ENCODE measurements at regions not wholly inside any gene's neighbourhood (a gene's known extent, or its start where the extent isn't known, plus 50 kb on each side); places are given as distances from the start of the nearest gene placed in this dataset.
"Not testable (repeated sequence)": the region's sequence is repeated elsewhere in the genome, so short reads cannot be mapped to it uniquely, and the experiment has no call there.

DNA sequence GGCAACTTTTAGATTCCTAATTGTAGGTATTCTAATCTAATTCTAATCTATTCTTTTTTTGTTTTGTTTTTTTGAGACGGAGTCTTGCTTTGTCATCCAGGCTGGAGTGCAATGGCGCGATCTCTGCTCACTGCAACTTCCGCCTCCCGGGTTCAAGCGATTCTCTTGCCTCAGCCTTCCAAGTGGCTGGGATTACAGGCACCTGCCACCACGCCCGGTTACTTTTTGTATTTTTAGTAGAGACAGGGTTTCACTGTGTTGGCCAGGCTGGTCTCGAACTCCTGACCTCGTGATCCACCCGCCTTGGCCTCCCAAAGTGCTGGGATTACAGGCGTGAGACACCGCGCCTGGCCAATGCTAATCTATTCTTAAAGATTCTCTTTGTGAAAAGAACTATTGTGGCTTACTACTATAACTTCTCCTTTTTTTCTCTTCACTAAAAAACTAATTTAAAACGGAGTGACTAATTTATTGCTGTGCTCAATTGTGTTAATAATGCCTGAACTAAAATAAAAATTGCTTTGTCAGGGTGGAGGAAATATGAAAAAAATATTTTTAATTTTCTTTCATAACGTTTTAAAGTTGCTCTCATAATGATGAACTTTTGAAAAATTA is 85.6 kb downstream of the DUSP6 start:
- H3K27ac Mint-ChIP-seq; CTCF ChIA-PET; H3K9me3 Mint-ChIP-seq; intact Hi-C loops (cut with micrococcal nuclease); H3K4me3 Mint-ChIP-seq; H3K36me3 Mint-ChIP-seq; H3K4me1 Mint-ChIP-seq (ENCODE audit: low read depth); POLR2A ChIA-PET; H3K27me3 Mint-ChIP-seq; DNase-seq: not testable (repeated sequence)

DNA sequence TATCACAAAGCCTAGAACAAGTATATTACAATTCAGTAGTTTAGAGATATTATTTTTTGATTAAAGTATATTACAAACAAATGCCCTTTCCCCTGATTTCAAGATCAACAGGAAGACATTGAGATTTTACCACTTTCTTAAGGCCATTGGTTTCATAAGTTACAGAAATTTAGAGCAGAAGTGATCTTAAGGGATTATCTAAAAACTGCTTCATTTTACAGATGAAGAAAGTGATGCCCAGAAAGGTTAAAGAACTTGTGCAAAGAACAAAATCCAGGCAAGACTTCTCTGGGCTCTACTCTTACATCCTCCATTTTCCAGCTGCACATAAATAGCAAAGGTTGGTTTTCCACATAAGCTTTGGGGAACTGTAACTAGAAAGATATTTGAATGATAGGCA is 87.5 kb downstream of the DUSP6 start:
- no peaks in the 10 kb centered on the region for H3K36me3 Mint-ChIP-seq
- intact Hi-C loops (cut with micrococcal nuclease) = no loop called here
- H3K4me3 Mint-ChIP-seq = no peak overlapping the region
- no peaks in the 10 kb centered on the region for H3K9me3 Mint-ChIP-seq
- H3K27ac Mint-ChIP-seq = no peak overlapping the region
- ChIA-PET CTCF (interaction anchor here (1.0 kb wide), 1 partner anchor 26 kb away, joined by 3 read pairs; no protein-coding TSS in a partner anchor), POLR2A (no interaction called here)
- no peak for DNase-seq
- H3K27me3 Mint-ChIP-seq = no peaks in the 10 kb centered on the region
- peaks cover 5% of the 10 kb centered on the region for H3K4me1 Mint-ChIP-seq (ENCODE audit: low read depth)

DNA sequence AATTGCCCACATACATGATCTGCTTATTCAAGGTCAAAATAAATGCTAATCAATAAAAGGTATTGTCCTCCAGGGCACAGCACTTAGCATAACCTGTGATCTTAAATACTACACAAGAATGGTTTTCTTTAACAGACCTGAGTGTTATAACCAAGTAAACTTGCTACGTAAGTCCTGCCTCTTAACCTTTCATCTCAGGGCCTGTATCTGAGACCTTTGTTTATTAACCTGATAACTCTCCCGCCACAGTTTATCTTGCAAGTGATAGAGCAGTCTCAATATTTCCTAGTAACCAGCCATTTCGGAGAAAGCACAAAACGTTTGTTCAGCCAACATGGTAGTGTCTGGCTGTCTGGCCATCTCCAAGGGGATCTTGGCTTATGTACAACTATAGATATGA is 88.4 kb downstream of the DUSP6 start:
- Mint-ChIP-seq H3K27me3 (no peaks in the 10 kb centered on the region), H3K4me1 (ENCODE audit: low read depth) (peaks cover 6% of the 10 kb centered on the region), H3K27ac (no peak overlapping the region), H3K9me3 (peaks cover under 1% of the 10 kb centered on the region), H3K4me3 (no peak overlapping the region), H3K36me3 (no peaks in the 10 kb centered on the region)
- CTCF ChIA-PET = no interaction called here
- no peak for DNase-seq
- intact Hi-C loops (cut with micrococcal nuclease) = no loop called here
- POLR2A ChIA-PET = no interaction called here

DNA sequence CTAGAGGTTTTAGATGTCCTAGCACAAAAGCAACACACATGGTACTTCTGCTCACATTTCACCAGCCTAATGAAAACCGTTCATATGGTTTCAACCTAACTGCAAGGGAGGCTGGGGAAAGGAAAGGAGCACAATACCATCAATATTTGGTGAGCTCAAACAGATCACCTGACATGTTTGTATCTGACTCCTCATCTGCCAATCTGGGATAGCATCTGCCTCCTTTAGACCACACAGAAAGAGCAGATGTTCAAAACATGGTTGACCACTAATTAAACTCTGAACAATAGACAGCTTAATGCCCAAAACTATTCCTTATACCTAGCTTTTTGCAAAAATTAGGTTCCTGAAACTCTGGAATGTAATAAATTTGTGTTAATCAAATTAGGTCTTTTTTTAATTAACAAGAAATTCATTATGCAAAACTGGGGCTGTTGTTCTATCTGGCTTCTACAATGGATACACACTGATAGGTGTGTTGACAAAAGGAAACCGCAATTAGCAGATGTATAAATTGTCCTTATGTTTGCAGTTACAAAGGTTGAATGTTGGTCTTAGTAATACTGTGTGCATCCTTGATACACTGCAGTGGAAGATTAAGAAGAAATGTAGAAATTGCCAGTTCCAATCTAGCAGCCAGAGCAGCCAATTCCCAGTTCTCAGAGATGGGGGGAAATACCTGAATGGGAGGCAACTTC is 89.3 kb downstream of the DUSP6 start:
- DNase-seq = no peak
- CTCF ChIA-PET = interaction anchor here (0.6 kb wide), 1 partner anchor 189 kb away, joined by 3 read pairs; no protein-coding TSS in a partner anchor
- Mint-ChIP-seq H3K9me3 (peaks cover 9% of the 10 kb centered on the region), H3K36me3 (peaks cover 4% of the 10 kb centered on the region), H3K4me3 (no peak overlapping the region), H3K4me1 (ENCODE audit: low read depth) (peaks cover 14% of the 10 kb centered on the region), H3K27me3 (no peaks in the 10 kb centered on the region), H3K27ac (no peak overlapping the region)
- POLR2A ChIA-PET = no interaction called here
- intact Hi-C loops (cut with micrococcal nuclease) = no loop called here

DNA sequence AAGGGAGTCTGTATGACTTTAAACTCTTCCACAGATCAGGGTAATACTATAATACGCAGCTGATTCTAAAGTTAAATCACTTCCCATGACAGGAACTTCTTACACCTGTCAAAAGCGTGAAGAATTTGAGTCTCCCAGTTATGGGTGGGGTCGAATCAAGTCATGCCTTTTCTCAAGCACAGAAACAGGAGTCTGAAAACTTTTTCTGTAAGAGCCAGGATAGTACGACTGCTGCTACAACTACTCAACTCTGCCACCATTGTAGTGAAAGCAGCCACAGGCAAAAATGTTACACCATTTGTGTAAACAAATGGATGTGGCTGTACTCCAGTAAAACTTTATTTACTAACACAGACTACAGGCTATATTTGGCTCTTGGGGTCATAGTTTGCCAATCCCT is 90.3 kb downstream of the DUSP6 start:
- H3K36me3 Mint-ChIP-seq = peaks cover 4% of the 10 kb centered on the region
- peaks cover 15% of the 10 kb centered on the region for H3K4me1 Mint-ChIP-seq (ENCODE audit: low read depth)
- intact Hi-C loops (cut with micrococcal nuclease) = loop anchor here (1.0 kb wide), 1 partner anchor 18 kb away; no protein-coding TSS in a partner anchor
- H3K27ac Mint-ChIP-seq = no peak overlapping the region
- H3K27me3 Mint-ChIP-seq = no peaks in the 10 kb centered on the region
- POLR2A ChIA-PET = interaction anchor here (1.2 to 1.4 kb wide), 2 partner anchors 10 to 86 kb away, joined by 4 read pairs; no protein-coding TSS in a partner anchor
- DNase-seq = no peak
- no peak overlapping the region for H3K4me3 Mint-ChIP-seq
- H3K9me3 Mint-ChIP-seq = peaks cover 11% of the 10 kb centered on the region
- CTCF ChIA-PET = interaction anchor here (0.9 to 1.3 kb wide), 2 partner anchors 17 to 27 kb away, joined by 3 to 6 read pairs; no protein-coding TSS in a partner anchor

DNA sequence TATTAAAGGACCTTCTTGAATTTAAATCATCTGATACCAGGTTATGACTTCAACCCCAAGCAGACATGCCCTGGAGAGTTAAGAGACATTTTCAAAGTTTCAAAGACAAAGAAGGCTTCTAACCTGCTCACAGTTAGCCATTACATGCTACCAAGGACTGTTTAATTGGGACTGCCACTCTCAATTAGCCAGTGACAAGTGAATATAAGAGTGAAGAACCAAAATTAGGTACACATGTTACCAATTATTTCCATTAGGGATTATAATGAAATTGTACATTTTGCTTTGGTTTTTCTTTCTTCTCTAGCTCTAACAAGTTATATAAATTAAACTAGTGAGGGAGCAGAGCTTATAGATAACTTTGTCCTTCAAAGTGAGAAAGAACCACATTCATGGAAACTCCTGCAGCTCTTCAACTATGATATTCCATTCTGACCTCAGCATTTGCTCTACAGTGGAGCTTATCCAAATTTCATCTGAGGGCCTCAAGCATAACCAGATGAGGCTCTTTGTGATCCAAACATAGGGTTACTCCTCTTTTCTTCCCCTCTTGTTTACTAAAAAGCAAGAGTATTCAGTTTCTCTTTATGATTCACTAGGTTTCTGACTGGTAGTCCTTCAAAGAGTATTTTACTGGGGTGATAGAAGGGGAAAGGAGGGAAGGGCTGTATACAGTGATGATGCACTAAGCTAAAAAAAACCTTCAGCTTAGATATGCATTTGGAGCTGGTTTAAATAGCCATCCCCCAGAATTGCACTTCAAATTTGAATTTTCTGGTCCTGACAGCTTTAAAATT is 91.3 kb downstream of the DUSP6 start:
- intact Hi-C loops (cut with micrococcal nuclease) = loop anchor here (1.0 kb wide), 1 partner anchor 17 kb away; no protein-coding TSS in a partner anchor
- Mint-ChIP-seq H3K4me3 (no peak overlapping the region), H3K27ac (no peak overlapping the region), H3K36me3 (peaks cover 4% of the 10 kb centered on the region), H3K9me3 (peaks cover 11% of the 10 kb centered on the region), H3K27me3 (no peaks in the 10 kb centered on the region), H3K4me1 (ENCODE audit: low read depth) (peaks cover 15% of the 10 kb centered on the region)
- no peak for DNase-seq
- ChIA-PET POLR2A (interaction anchor here (1.2 to 1.4 kb wide), 2 partner anchors 9 to 87 kb away, joined by 4 read pairs; no protein-coding TSS in a partner anchor), CTCF (interaction anchor here (0.7 to 1.3 kb wide), 4 partner anchors 16 to 221 kb away, joined by 3 to 6 read pairs (median 3); no protein-coding TSS in a partner anchor)

DNA sequence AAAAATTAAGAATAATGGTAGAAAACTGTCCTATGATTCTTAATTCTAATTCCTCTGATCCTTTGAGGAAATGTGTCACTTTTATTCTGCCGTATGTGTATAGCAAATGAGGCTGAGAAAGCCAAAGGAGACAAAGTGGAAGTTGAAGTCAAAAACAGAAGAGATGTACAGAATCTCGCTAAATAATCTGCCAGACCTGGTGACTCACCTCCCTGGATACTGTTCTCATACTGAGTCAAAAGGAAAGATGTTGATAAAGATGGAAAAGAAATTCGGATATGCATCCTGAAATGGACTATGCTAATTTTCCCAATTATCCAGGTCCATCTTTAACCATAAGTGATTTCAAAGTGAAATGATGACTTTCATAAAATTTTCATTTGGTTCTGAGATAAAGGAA is 92.5 kb downstream of the DUSP6 start:
- CTCF ChIA-PET = no interaction called here

DNA sequence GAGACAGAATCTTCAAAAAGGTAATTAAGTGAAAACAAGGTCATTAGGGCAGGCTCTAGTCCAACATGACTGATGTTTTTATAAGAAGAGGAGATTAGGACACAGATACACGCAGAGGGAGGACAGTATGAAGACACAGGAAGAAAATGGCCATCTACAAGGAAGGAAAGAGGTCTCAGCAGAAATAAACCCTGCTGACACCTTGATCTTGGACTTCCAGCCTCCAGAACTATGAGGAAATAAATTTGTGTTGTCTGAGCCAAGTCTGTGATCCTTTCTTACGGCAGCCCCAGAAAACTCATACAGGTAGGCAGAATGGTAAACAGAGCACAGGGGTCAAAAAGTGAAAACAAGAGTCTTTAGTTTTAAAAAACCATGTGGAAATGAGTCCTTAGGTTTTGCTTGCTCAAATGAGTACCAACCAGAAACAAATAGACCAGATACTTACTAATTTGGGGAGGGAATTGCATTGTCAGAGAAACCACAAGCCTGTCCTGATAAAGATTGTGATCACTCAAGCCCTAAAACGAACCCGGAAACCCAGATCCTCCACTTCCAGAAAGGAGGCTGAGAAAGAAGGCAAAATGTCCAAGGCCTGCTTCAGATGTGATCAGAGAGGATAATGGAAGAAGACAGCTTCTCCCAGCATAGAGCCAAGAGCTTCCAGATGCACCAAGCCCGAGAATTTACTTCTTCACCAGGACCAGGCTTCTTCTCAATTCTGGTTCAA is 93.9 kb downstream of the DUSP6 start:
- H3K4me3 Mint-ChIP-seq = no peak overlapping the region
- H3K27ac Mint-ChIP-seq = no peak overlapping the region
- DNase-seq = no peak
- H3K27me3 Mint-ChIP-seq = no peaks in the 10 kb centered on the region
- H3K36me3 Mint-ChIP-seq = peaks cover 4% of the 10 kb centered on the region
- intact Hi-C loops (cut with micrococcal nuclease) = loop anchor here (5.0 kb wide), 1 partner anchor 34 kb away; no protein-coding TSS in a partner anchor
- peaks cover 14% of the 10 kb centered on the region for H3K9me3 Mint-ChIP-seq
- CTCF ChIA-PET = no interaction called here
- peaks cover 18% of the 10 kb centered on the region for H3K4me1 Mint-ChIP-seq (ENCODE audit: low read depth)
- POLR2A ChIA-PET = interaction anchor here (0.6 kb wide), 1 partner anchor 61 kb away, joined by 3 read pairs; no protein-coding TSS in a partner anchor

More for the DNA sequence above, 92.5 kb downstream of the DUSP6 start:
- Mint-ChIP-seq H3K9me3 (peaks cover 11% of the 10 kb centered on the region), H3K36me3 (peaks cover 4% of the 10 kb centered on the region), H3K4me1 (ENCODE audit: low read depth) (peaks cover 15% of the 10 kb centered on the region), H3K4me3 (no peak overlapping the region), H3K27me3 (no peaks in the 10 kb centered on the region), H3K27ac (no peak overlapping the region)
- no peak for DNase-seq
- intact Hi-C loops (cut with micrococcal nuclease) = loop anchor here (5.0 kb wide), 1 partner anchor 32 kb away; no protein-coding TSS in a partner anchor
- POLR2A ChIA-PET = no interaction called here

DNA sequence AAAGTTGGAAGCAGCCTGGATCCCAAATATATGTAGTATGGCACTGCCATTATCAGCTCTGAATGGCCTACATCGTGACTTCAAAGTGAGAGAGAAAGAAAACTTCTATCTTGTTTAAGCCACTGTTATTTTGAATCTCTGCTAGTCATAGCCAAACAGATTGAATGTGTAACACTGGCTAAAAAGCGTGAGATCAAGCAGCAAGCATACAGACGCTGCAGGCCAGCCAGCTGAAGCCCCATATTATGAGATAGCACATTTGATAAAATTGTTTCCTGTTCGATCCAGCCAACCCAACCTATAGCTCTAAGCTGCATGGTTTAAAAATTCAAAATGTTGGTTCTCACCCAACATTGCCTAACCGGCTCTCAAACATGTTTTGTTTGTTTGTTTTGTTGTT is 95.0 kb downstream of the DUSP6 start:
- Mint-ChIP-seq H3K27me3 (no peaks in the 10 kb centered on the region), H3K4me3 (no peak overlapping the region), H3K4me1 (ENCODE audit: low read depth) (peaks cover 26% of the 10 kb centered on the region), H3K9me3 (peaks cover 14% of the 10 kb centered on the region), H3K27ac (no peak overlapping the region), H3K36me3 (peaks cover 5% of the 10 kb centered on the region)
- ChIA-PET CTCF (no interaction called here), POLR2A (interaction anchor here (1.2 kb wide), 1 partner anchor 219 kb away, joined by 10 read pairs; no protein-coding TSS in a partner anchor)
- intact Hi-C loops (cut with micrococcal nuclease) = loop anchor here (5.0 kb wide), 1 partner anchor 35 kb away; no protein-coding TSS in a partner anchor
- no peak for DNase-seq

DNA sequence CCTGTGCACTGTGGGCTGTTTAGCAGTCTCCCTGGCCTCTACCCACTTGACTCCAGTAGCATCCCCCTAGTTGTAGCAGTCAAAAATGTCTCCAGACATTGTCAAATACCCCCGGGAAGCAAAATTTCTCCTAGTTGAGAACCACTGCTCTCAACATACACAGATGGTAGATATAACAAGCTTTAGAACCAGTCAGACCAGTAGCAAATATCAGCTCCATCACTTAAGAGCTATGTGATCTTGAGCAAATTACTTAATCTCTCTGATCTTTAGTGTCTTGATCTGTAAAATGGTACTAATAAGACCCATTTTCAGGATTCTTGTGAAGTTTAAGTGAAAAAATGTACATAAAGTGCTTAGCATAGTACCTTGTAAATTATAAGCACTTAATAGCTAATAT is 96.2 kb downstream of the DUSP6 start:
- Mint-ChIP-seq H3K36me3 (peaks cover 6% of the 10 kb centered on the region), H3K27ac (no peak overlapping the region), H3K27me3 (no peaks in the 10 kb centered on the region), H3K4me1 (ENCODE audit: low read depth) (peaks cover 35% of the 10 kb centered on the region), H3K9me3 (peaks cover 14% of the 10 kb centered on the region), H3K4me3 (no peak overlapping the region)
- intact Hi-C loops (cut with micrococcal nuclease) = loop anchor here (5.0 kb wide), 1 partner anchor 36 kb away; no protein-coding TSS in a partner anchor
- POLR2A ChIA-PET = interaction anchor here (1.2 kb wide), 3 partner anchors 11 to 218 kb away, joined by 3 to 10 read pairs (median 4); no protein-coding TSS in a partner anchor
- CTCF ChIA-PET = interaction anchor here (1.0 kb wide), 1 partner anchor 11 kb away, joined by 3 read pairs; no protein-coding TSS in a partner anchor
- DNase-seq = no peak

DNA sequence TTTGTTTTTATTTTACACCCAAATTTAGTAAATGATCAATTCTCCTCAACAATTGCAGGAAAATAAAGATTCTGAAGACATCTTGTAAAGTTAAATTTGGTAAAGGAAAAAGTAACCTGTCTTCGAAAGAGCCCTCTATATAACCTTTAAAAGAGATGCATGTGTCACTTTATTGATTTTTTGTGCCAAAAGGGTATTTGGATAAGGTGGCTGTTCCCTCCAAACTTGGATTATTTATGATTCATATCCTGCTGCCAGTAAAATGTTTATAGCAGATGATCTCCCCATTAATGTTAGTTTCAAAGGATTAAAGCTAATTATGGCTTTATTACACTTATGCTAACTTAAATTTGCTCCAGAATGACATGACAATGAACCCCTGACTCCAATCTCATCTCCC is 98.8 kb downstream of the DUSP6 start:
- POLR2A ChIA-PET = no interaction called here
- Mint-ChIP-seq H3K27ac (no peak overlapping the region), H3K4me1 (ENCODE audit: low read depth) (peaks cover 40% of the 10 kb centered on the region), H3K4me3 (no peak overlapping the region), H3K27me3 (no peaks in the 10 kb centered on the region), H3K9me3 (peaks cover 10% of the 10 kb centered on the region), H3K36me3 (peaks cover 6% of the 10 kb centered on the region)
- CTCF ChIA-PET = interaction anchor here (1.7 kb wide), 1 partner anchor 24 kb away, joined by 3 read pairs; no protein-coding TSS in a partner anchor
- intact Hi-C loops (cut with micrococcal nuclease) = loop anchor here (2.0 to 5.0 kb wide), 3 partner anchors 29 to 139 kb away; no protein-coding TSS in a partner anchor
- no peak for DNase-seq
